GM21515 (cell line): ENCODE measurements at regions not wholly inside any gene's neighbourhood (a gene's known extent, or its start where the extent isn't known, plus 50 kb on each side); places are given as distances from the start of the nearest gene placed in this dataset.
"Not testable (repeated sequence)": the region's sequence is repeated elsewhere in the genome, so short reads cannot be mapped to it uniquely, and the experiment has no call there.

Experiments used
- ATAC-seq: cut with Tn5 transposase; IDR thresholded peaks from one replicate; pipeline ENCODE4 v1.9.1; 2021; ENCODE audit not compliant: unreplicated experiment

DNA sequence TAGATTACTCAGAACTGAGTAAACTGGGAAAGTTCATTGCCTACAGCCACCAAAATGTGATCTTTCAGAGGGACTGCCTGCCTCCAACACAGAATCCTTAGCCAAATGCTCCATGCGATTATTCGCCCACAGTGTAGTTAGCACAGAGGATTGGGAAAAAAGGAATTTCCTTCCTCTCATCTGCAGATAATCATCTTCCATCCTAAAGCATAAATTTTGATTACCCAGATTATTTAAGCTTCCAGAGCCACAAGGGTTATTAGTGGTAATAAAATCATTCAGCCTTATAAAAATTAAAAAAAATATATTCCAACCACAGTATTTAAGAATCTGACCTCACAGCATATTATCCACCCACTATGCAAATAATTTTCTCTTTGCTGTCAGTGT lies 285.3 kb upstream of the GRAMD2B start:
- ATAC-seq = no peak

DNA sequence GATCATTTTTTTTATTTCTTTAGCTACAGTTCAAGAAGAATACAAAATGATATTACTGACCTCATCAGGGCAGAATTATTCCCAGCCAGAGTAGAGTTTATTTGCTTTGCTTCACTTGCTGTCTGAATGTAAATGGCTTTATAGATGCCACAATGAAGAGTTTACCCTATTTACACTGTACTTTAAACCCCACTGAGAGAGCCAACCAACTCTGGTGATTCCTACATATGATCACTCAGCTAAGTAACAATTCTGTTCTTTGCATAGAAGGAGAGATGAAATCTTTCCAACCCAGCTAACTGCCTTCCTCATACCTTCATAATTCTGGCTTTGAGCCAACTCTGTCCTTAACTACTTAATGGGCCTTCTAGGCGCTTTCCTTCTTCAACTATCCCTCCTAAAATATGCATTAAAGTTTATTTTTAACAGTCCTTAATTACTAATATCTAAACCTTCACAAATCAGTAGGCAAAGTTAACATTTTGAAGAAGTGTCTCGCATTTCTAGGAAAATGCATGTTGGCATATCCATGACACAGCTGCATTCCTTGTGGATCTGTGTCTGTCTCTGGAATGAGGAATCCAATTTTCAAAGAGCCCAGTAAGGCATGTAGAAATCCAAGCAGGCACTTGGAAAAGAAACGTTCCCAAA lies 284.8 kb upstream of the GRAMD2B start:
- ATAC-seq = no peak

DNA sequence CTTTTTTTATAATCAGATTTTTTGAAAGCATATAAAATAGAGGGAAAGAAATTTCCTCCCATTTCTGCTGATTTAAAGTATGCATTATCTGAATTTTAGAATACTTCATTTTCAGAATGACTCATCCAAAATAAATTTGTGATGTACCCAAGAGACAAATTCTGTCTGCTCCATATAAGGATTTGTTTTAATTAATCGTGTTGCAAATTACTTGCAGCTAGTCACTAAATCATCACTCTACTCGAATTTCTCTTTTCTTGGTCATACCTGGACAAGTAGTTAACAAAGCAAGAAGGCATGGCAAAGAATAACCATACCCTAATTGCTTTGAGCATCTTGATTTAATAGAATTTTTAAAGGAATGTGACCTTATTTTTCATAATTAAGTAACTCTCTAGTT lies 284.1 kb upstream of the GRAMD2B start:
- no peak for ATAC-seq

GRCh38 chr5:126139773-126140172 lies 283.4 kb upstream of the GRAMD2B start:
- no peak for ATAC-seq

GRCh38 chr5:126143622-126144021 lies 279.6 kb upstream of the GRAMD2B start:
- no peak for ATAC-seq

- not testable (repeated sequence) for ATAC-seq
These were observed 272.9 kb upstream of the GRAMD2B start for GRCh38 chr5:126150319-126150718.

DNA sequence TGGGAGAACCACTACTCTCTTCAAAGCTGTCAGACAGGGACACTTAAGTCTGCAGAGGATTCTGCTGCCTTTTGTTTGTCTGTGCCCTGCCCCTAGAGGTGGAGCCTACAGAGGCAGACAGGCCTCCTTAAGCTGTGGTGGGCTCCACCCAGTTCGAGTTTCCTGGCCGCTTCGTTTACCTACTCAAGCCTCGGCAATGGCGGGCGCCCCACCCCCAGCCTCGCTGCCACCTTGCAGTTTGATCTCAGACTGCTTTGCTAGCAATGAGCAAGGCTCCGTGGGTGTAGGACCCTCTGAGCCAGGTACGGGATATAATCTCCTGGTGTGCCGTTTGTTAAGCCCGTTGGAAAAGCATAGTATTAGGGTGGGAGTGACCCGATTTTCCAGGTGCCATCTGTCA lies 267.9 kb upstream of the GRAMD2B start:
- not testable (repeated sequence) for ATAC-seq

GRCh38 chr5:126166368-126166767 lies 256.8 kb upstream of the GRAMD2B start:
- no peak for ATAC-seq

DNA sequence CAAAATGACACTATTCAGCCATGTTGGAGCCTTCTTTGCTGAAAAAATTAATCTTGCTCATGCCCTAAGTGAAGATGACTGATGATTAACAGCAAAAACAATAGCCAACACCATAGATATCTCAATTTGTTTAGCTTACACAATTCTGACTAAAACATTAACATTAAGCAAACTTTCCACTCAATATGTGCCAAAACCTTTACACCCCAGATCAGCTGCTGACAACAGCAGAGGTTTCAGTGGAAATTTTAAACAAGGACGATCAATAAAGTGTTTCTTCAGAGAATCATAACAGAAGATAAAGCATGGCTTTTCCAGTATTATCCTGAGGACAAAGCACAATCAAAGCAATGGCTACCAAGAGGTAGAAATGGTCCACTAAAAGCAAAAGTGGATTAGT lies 254.4 kb upstream of the GRAMD2B start:
- ATAC-seq = no peak

- no peak for ATAC-seq
These were observed 251.3 kb upstream of the GRAMD2B start for GRCh38 chr5:126171916-126172315.

GRCh38 chr5:126172812-126173211 lies 250.4 kb upstream of the GRAMD2B start:
- no peak for ATAC-seq

GRCh38 chr5:126178521-126178920 lies 244.7 kb upstream of the GRAMD2B start:
- ATAC-seq = no peak

DNA sequence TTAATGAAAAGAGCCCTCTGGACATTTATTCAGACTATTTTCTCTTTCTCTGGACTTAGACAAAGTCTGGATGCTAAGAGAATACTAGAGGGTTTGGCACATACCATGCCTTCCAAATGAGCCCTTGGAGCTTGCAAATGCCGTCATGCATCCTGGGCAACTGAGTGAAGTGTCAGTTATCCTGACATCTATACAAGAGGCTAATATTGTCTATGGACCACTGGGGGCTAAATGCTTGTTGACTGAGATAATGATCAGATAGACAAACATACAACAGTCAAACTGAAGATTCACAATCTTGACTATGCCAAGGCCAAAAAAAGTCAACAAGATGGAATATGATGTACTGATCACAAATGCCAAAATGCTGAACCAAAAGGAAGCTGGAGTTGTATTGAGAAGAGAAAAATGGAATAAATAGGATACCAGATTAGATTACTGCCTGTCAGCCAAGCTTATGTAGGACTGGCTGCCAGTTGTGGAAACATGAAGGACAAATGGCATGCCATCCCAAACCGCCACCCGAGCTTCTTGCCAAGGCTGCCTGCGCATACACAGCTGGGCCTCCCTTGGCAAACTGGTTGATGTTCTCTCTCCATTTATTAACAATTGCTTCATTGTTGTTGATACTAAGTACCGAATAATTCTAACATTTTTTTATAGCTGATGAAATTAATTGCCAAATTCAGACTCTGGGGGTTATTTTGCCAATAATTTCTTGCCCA lies 240.1 kb upstream of the GRAMD2B start:
- ATAC-seq = no peak

DNA sequence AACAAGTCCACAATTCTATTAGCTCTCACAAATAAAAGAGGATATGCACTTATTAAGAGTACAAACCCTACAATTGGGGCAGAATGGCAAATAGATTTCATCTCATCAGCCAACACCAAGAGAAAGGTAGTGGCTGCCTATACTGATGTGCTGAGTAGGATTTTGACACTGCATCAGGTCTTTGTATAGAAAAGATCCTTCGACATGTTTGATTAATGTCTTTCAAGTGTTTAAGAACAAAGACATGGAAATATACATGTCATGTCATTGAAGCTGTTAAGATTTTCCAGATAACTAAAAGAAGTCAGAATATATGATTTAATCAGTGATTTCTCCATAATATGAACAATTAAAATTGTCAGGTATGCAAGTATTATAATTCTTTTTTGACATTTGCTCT lies 238.7 kb upstream of the GRAMD2B start:
- no peak for ATAC-seq

DNA sequence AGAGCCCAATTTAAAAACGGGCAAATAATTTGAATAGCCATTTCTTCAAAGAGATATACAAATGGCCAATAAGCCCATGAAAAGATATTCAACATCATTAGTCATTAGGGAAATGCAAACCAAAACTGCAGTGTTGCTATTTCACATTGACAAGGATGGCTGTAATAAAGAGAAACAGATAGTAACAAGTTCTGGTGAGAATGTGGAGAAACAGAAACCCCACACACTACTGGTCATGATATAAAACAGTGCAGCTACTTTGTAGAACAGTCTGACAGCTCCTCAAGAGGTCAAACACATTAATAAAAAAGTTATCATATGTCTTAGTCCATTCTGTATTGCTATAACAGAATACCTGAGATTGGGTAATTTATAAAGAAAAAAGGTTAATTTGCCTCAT lies 237.0 kb upstream of the GRAMD2B start:
- ATAC-seq = no peak

DNA sequence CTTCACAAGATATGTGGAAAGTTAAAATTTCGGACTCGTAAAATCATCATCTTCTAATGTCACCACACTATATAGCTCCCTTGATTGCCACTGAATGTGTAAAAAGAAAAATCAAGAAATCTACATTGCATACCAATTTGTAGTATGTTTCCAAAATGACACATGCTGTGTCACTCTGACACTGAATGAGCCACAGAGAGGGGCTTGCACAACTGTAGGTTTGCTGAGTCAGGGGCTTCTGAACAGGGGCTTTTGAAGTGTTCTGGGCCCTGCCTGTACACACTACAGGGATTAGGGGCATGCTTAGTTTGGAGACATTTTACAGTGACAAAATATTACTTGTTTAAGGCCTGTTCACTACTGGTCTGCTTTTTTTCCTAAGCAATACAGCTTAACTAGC lies 234.4 kb upstream of the GRAMD2B start:
- ATAC-seq = no peak

DNA sequence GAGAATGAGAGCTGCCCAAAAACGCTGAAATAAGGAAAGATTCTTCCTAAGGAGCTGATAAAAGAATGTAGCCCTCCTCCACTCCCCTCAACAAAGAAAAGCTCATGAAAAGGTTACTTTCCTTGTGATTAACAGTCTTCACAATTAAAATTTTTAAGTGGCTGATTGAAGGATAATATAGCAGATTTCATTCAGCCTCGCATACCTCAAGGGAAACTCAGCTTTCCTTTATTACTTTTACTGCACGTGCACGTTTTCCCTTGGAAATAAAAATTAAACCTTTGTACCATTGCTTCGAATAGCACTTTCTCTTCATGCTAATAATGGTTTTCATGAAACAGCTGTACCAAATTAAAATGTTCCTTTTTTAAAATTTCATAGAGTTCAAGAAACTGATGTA lies 234.0 kb upstream of the GRAMD2B start:
- ATAC-seq = no peak

DNA sequence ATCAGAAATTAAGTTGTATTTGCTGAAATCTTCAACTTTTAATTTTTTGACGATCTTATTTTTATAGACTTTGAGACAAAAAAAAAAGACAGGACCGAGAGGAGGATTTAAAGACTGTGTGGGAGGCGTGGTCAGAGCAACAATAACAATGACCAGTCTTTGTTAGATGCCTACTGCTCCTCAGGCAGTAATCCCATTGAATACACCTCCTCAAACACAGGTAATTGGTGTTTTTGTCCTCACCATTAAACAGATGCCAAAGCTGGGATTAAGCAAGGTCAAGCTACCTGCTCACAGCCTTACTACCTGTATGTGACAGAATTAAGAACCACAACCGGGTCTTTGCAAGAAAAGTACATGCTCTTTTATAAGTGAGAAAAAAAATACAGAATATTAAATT lies 233.3 kb upstream of the GRAMD2B start:
- no peak for ATAC-seq

GRCh38 chr5:126192226-126192625 lies 231.0 kb upstream of the GRAMD2B start:
- ATAC-seq = no peak

- no peak for ATAC-seq
These were observed 227.7 kb upstream of the GRAMD2B start for GRCh38 chr5:126195410-126196100.

GRCh38 chr5:126198531-126198930 lies 224.7 kb upstream of the GRAMD2B start:
- ATAC-seq = no peak

DNA sequence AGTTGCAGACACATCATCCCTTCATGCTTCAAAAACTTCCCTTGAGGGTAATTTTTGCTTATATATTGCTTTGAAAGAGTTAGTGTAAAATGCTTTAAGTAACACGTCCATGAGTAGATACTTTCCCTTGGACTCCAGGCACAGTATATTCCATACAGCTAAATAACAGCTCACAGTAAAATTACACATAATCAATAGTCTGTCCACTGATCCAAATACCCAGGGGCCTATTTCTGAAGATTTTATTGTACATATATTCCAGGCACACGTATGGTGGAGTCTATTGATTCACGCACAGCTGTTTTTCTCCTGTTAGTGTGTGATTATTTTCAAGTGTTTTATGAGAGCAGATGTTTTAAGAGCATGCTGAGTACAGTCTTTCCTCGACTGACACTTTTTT lies 223.7 kb upstream of the GRAMD2B start:
- ATAC-seq = no peak
